ENCODE measurements at regions not wholly inside any gene's neighbourhood (a gene's known extent, or its start where the extent isn't known, plus 50 kb on each side); places are given as distances from the start of the nearest gene placed in this dataset.

GRCh38 chr1:72678683-72679082 is 396.3 kb upstream of the NEGR1 start:
- TF ChIP-seq CTCF (IDR thresholded peaks at IDR 0.05): no peak
- no peak for TF ChIP-seq POLR2A (IDR thresholded peaks at IDR 0.05)

Measured in adrenal gland (tissue), 5 donors.